OCI-LY7 (cell line): ENCODE measurements at regions not wholly inside any gene's neighbourhood (a gene's known extent, or its start where the extent isn't known, plus 50 kb on each side); places are given as distances from the start of the nearest gene placed in this dataset.

Experiments
- BruUV-seq: library from RNA; stranded (reverse); fragments of 400-500 nt; replicated peaks from 2 replicates; lab custom pipeline; 2021; lab: Mats Ljungman, UMichigan
- CTCF ChIA-PET: fragments of 300-600 bp; sonication (Branson Sonifier 250); formaldehyde crosslinking; loops from one replicate; lab custom pipeline; 2022; ENCODE audit warnings: antibody characterized with exemption; ENCODE audit not compliant: unreplicated experiment; lab: Charles Lee
- POLR2A ChIA-PET: fragments of 300-600 bp; sonication (Branson Sonifier 250); formaldehyde crosslinking; loops from one replicate; lab custom pipeline; 2022; ENCODE audit warnings: antibody characterized with exemption; lab: Charles Lee
- DNase-seq: peaks from one replicate; pipeline ENCODE4 v3.0.0-alpha.2; 2015; ENCODE audit warnings: low spot score
- H2AFZ ChIP-seq: fragments of 200-600 bp; sonication (generic), shearing (Covaris generic); 2 replicates; pipeline ENCODE4 v1.6.1; 2014; ENCODE audit warnings: mild to moderate bottlenecking, antibody characterized with exemption, low read length, moderate library complexity
- H3K27ac ChIP-seq: fragments of 200-600 bp; sonication (generic); 2 replicates; pipeline ENCODE4 v1.5.1; 2014; ENCODE audit warnings: mixed run types, low read depth, mild to moderate bottlenecking, moderate library complexity, low read length, inconsistent platforms; ENCODE audit not compliant: poor library complexity, severe bottlenecking
- H3K36me3 ChIP-seq: fragments of 200-600 bp; sonication (generic); 2 replicates; pipeline ENCODE4 v1.6.1; 2014; ENCODE audit warnings: mild to moderate bottlenecking, antibody characterized with exemption, low read length, moderate library complexity, mixed read lengths; ENCODE audit not compliant: insufficient read depth
- H3K4me1 ChIP-seq: fragments of 200-600 bp; sonication (generic); 2 replicates; pipeline ENCODE4 v1.5.1; 2014; ENCODE audit warnings: mild to moderate bottlenecking, low read length; ENCODE audit not compliant: insufficient read depth, poor library complexity, severe bottlenecking
- H3K4me2 ChIP-seq: fragments of 200-600 bp; sonication (generic); 2 replicates; pipeline ENCODE4 v1.6.1; 2014; ENCODE audit warnings: mild to moderate bottlenecking, low read length
- H3K4me3 ChIP-seq: fragments of 200-600 bp; sonication (generic); 2 replicates; pipeline ENCODE4 v1.5.1; 2014; ENCODE audit warnings: mild to moderate bottlenecking, low read depth, low read length; ENCODE audit not compliant: poor library complexity, severe bottlenecking
- H3K79me2 ChIP-seq: fragments of 200-600 bp; sonication (generic); 2 replicates; pipeline ENCODE4 v1.6.1; 2016; ENCODE audit warnings: low read depth, mild to moderate bottlenecking, low read length, moderate library complexity, mixed read lengths; ENCODE audit not compliant: insufficient read depth
- H3K9me2 ChIP-seq: fragments of 200-600 bp; sonication (generic); 2 replicates; pipeline ENCODE4 v1.6.1; 2016; ENCODE audit warnings: mild to moderate bottlenecking, low read length, mixed read lengths; ENCODE audit not compliant: insufficient read depth
- H3K9me3 ChIP-seq: fragments of 200-600 bp; sonication (generic); 2 replicates; pipeline ENCODE4 v1.6.1; 2014; ENCODE audit warnings: mild to moderate bottlenecking, mixed run types, low read length, mixed read lengths
- H4K20me1 ChIP-seq: fragments of 200-600 bp; sonication (generic); 2 replicates; pipeline ENCODE4 v1.6.1; 2014; ENCODE audit warnings: mild to moderate bottlenecking, antibody characterized with exemption, low read length, moderate library complexity, mixed read lengths; ENCODE audit not compliant: insufficient read depth
- EZH2phosphoT487 ChIP-seq: fragments of 200-600 bp; sonication (generic); IDR thresholded peaks from 2 replicates; pipeline ENCODE4 v1.6.1; 2018; ENCODE audit warnings: low read depth, borderline replicate concordance, mild to moderate bottlenecking, mixed run types, antibody characterized with exemption, low read length, moderate library complexity, mixed read lengths
- intact Hi-C: fragments of 100-400 bp; cut with micrococcal nuclease; formaldehyde crosslinking; loops from one replicate; pipeline ENCODE4 v1.10.0; 2022; ENCODE audit not compliant: unreplicated experiment
- TF ChIP-seq, protein P1 (sequence below): fragments of 200-600 bp; sonication (generic); conservative IDR thresholded peaks from 2 replicates; pipeline ENCODE4 v1.5.1; 2014; ENCODE audit warnings: mild to moderate bottlenecking, antibody characterized with exemption, low read length, moderate library complexity, mixed read lengths

DNA sequence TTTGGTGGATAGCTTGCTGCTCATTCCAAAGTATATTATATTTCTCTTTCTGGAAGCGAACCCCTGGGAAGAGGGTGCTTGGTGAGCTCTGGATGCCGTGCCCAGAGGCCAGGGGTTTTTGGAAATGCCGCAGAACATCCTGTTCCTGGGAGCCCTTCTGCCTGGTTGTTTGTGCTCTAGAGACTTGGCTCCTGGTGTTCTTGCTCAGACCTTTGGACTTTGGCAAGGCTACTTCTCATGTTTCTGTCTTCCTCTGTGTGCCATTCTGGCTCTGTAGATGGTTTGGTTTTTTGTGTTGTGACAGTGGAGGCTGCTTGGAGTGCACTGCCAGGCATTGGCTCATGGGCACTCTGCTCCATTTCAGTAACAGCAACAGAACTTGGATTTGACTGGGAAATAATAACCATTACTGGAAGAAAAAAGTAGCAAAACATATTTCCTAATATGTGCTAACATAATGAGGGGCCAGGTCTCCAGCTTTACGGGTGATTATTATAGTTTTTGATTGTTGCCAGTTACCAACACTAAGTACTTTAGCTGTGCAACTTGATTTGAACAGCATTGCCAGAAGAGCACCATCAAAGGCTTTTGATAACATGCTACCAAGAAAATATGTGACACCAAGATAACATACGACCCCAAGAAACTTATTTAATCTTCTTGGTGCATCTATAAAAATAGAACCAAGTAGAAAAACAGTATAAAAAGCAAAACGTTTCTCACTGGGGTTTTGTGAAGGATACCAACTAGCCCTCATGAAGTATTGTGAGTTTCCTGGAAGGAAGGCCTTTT, 94.2 kb downstream of the PCSK1 start:
- Histone ChIP-seq H3K9me2 (no peaks in the 10 kb centered on the region), H3K4me2 (no peak overlapping the region), H3K79me2 (no peaks in the 10 kb centered on the region), H2AFZ (no peak overlapping the region), H3K36me3 (no peaks in the 10 kb centered on the region), H3K27ac (no peak overlapping the region), H4K20me1 (no peaks in the 10 kb centered on the region), H3K4me1 (no peaks in the 10 kb centered on the region), H3K4me3 (no peak overlapping the region), H3K9me3 (no peaks in the 10 kb centered on the region)
- CTCF ChIA-PET: no interaction called here
- POLR2A ChIA-PET: interaction anchor here (0.6 to 1.0 kb wide), 4 partner anchors 16 to 425 kb away, joined by 3 read pairs; no protein-coding TSS in a partner anchor
- no peak for TF ChIP-seq EZH2phosphoT487
- TF ChIP-seq, protein P1, sequence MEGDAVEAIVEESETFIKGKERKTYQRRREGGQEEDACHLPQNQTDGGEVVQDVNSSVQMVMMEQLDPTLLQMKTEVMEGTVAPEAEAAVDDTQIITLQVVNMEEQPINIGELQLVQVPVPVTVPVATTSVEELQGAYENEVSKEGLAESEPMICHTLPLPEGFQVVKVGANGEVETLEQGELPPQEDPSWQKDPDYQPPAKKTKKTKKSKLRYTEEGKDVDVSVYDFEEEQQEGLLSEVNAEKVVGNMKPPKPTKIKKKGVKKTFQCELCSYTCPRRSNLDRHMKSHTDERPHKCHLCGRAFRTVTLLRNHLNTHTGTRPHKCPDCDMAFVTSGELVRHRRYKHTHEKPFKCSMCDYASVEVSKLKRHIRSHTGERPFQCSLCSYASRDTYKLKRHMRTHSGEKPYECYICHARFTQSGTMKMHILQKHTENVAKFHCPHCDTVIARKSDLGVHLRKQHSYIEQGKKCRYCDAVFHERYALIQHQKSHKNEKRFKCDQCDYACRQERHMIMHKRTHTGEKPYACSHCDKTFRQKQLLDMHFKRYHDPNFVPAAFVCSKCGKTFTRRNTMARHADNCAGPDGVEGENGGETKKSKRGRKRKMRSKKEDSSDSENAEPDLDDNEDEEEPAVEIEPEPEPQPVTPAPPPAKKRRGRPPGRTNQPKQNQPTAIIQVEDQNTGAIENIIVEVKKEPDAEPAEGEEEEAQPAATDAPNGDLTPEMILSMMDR: no peak
- BruUV-seq: no TSS peak
- DNase-seq: no peak
- intact Hi-C loops: loop anchor here (5.0 to 10.0 kb wide), 3 partner anchors 377 to 674 kb away; partner anchors contain the start of gene ELL2

DNA sequence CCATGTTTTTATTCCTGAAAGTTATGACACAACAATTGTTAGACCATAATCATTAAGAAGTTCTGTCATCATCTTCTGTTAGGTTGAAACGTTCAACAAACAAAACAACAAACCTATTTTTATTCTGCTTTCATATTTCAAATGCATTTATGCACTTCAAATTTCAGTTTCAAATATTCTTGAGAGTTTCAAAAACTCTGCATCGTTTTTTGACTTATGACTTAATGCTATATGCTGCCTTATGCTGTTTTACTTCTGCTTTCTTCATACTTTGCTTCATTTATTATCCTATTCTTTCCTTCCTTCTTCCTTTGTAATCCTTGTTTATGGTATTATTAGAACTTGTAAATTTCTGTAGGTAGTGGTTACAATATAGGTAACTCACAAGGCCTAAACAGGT, 95.0 kb downstream of the PCSK1 start:
- H3K9me3 ChIP-seq: no peaks in the 10 kb centered on the region
- no TSS peak for BruUV-seq
- H3K4me2 ChIP-seq: no peak overlapping the region
- ChIA-PET POLR2A (no interaction called here), CTCF (no interaction called here)
- no peaks in the 10 kb centered on the region for H3K79me2 ChIP-seq
- H3K9me2 ChIP-seq: no peaks in the 10 kb centered on the region
- H4K20me1 ChIP-seq: no peaks in the 10 kb centered on the region
- intact Hi-C loops: loop anchor here (5.0 to 10.0 kb wide), 3 partner anchors 376 to 673 kb away; partner anchors contain the start of gene ELL2
- H2AFZ ChIP-seq: no peak overlapping the region
- H3K4me1 ChIP-seq: no peaks in the 10 kb centered on the region
- no peak for DNase-seq
- no peaks in the 10 kb centered on the region for H3K36me3 ChIP-seq
- no peak overlapping the region for H3K4me3 ChIP-seq
- TF ChIP-seq EZH2phosphoT487: no peak
- TF ChIP-seq, protein P1: no peak
- no peak overlapping the region for H3K27ac ChIP-seq
